ENCODE measurements at regions not wholly inside any gene's neighbourhood (a gene's known extent, or its start where the extent isn't known, plus 50 kb on each side); places are given as distances from the start of the nearest gene placed in this dataset.

GRCh38 chr2:225864394-225864793, 464.9 kb downstream of the NYAP2 start:
- no peak overlapping the region for H3K9ac ChIP-seq (ENCODE audit: extremely low read depth, insufficient read length, low read length)
- no peak overlapping the region for H3K18ac ChIP-seq (ENCODE audit: insufficient read length, low read depth, low read length)
- H3K27ac ChIP-seq (ENCODE audit: insufficient read length, low read depth, low read length), result no peak overlapping the region
- H3K4ac ChIP-seq (ENCODE audit: low read depth, low read length), result no peak overlapping the region
- no peaks in the 10 kb centered on the region for H3K4me1 Mint-ChIP-seq
- no peak overlapping the region for H3K27ac Mint-ChIP-seq
- no peaks in the 10 kb centered on the region for H3K9me3 ChIP-seq (ENCODE audit: control insufficient read depth, low read depth, low read length)
- H2BK20ac ChIP-seq (ENCODE audit: low read depth, low read length, poor library complexity, severe bottlenecking), result no peak overlapping the region
- no peaks in the 10 kb centered on the region for H3K79me2 ChIP-seq (ENCODE audit: insufficient read depth, low read length)
- H3K4me3 Mint-ChIP-seq, result no peak overlapping the region
- H3K79me1 ChIP-seq (ENCODE audit: insufficient read depth, low read depth, low read length, poor library complexity, severe bottlenecking), result no peaks in the 10 kb centered on the region
- no peak for TF ChIP-seq CTCF (conservative IDR thresholded peaks at IDR 0.05)
- H4K5ac ChIP-seq (ENCODE audit: insufficient read length, low read depth, low read length), result no peak overlapping the region
- no peak overlapping the region for H3K56ac ChIP-seq (ENCODE audit: insufficient read length, low read depth, low read length)
- H2BK120ac ChIP-seq (ENCODE audit: low read depth, low read length, poor library complexity, severe bottlenecking), result no peak overlapping the region
- no peaks in the 10 kb centered on the region for H3K36me3 Mint-ChIP-seq (ENCODE audit: insufficient read depth in 1 of 3, low read depth in 3 of 3)
- no peak overlapping the region for H4K91ac ChIP-seq (ENCODE audit: insufficient read length, low read depth, low read length)
- no peak overlapping the region for H3K14ac ChIP-seq (ENCODE audit: insufficient read depth, low read length)
- H2BK12ac ChIP-seq (ENCODE audit: insufficient read length, low read depth, low read length), result no peak overlapping the region
- H3T11ph ChIP-seq (ENCODE audit: low read length), result no peak overlapping the region
- no peak overlapping the region for H3K4me2 ChIP-seq (ENCODE audit: insufficient read depth, insufficient read length, low read length)
- no peak overlapping the region for H3K23ac ChIP-seq (ENCODE audit: insufficient read length, low read depth, low read length)
- H4K8ac ChIP-seq (replicated peaks; ENCODE audit: insufficient read length, low read depth, low read length), result no peak overlapping the region
- WGBS (ENCODE audit: extremely low coverage, insufficient read length, low lambda C conversion rate), result no CpG with 5 or more reads among the region's 1 CpG
- no peak overlapping the region for H2BK5ac ChIP-seq (ENCODE audit: insufficient read length, low read length)
- H2AFZ ChIP-seq (ENCODE audit: low read length), result no peak overlapping the region
- H3K23me2 ChIP-seq (ENCODE audit: insufficient read length, low read depth, low read length, poor library complexity, severe bottlenecking), result no peaks in the 10 kb centered on the region
- no peak overlapping the region for H2AK5ac ChIP-seq (ENCODE audit: insufficient read length, low read length)
- no peaks in the 10 kb centered on the region for H4K20me1 ChIP-seq (ENCODE audit: control insufficient read depth, insufficient read depth, insufficient read length)
- H2BK15ac ChIP-seq (ENCODE audit: low read depth, low read length), result no peak overlapping the region
- no peaks in the 10 kb centered on the region for H3K27me3 ChIP-seq (ENCODE audit: insufficient read depth, low read length)
- H3K9me3 Mint-ChIP-seq, result no peaks in the 10 kb centered on the region
- H3K4me1 ChIP-seq (ENCODE audit: insufficient read depth, low read length), result no peaks in the 10 kb centered on the region
- no peaks in the 10 kb centered on the region for H3K27me3 Mint-ChIP-seq (ENCODE audit: low read depth)
- no peak for DNase-seq

Data from H9 (cell line).